RKO (cell line): ENCODE measurements at regions not wholly inside any gene's neighbourhood (a gene's known extent, or its start where the extent isn't known, plus 50 kb on each side); places are given as distances from the start of the nearest gene placed in this dataset.

Experiments used
- DNase-seq: peaks from one replicate; pipeline ENCODE4 v3.0.0-alpha.2; 2016; ENCODE audit warnings: low spot score

DNA sequence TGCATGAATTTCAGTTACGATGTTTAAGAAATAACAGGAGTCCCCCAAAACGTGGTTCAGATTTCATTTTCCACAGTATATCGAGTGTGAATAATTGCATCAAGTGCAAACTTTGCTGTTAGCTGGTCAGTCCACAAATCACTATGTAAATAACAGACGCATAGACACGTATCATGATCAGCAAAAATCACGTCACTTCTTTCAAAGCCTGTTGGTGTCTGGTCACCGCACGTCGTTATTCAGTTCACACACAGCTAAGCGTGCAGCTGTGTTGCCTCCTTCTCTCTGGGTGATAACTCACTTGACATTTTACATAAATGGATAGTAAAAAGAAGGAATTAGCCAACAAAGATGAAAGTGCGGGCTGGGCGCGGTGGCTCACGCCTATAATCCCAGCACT is 126.8 kb upstream of the MED13L start:
- DNase-seq = no peak

DNA sequence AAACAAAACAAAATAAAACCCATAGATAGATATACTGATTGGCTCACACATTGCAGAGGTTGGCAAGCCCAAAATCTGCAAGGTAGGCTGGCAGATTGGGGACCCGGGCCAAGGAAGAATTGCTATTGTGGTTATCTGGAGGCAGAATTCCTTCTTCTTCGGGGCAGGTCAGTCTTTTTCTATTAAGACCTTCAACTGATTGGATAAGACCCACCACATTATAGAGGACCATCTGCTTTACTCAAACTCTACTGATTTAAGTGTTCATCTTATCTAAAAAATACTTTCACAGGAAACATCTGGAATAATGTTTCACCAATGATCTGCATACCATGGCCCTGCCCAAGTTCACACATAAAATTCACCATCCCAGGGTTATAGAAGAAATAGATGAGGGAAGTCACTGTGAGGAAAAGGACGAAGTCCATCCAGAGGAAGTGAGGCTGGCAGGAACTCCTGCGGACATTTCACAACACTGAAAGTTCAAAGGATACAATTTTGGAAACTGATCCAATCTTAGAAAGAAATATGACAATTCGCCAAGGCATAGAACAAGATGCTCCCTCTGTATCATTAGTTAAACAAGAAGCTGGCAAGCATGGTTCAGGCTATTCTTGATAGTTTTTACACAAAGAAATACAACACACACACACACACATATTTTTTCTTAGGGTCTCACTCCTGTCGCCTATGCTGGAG is 127.6 kb upstream of the MED13L start:
- no peak for DNase-seq

DNA sequence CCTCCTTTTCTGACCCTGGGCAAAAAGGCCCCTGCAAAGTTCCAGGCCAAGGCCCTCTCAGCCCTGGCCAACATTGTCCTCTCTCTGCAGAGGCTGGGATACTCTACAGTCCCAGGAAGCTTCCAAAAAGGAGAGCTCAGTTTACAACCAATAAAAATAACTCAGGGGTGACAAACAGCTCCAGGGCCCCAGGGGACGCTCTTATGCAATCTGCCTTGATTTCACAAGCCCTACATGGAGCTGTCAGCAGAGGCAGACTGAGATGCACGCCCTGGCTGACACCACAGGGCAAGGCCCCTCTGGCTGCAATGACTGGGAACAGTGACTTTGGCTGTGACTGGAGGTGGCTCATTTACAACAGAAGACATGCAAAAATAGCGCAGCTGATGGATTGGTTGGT is 129.0 kb upstream of the MED13L start:
- no peak for DNase-seq

GRCh38 chr12:116408489-116409250 is 131.2 kb upstream of the MED13L start:
- no peak for DNase-seq

GRCh38 chr12:116411977-116412376 is 134.5 kb upstream of the MED13L start:
- no peak for DNase-seq

GRCh38 chr12:116414891-116415290 is 137.4 kb upstream of the MED13L start:
- no peak for DNase-seq

- DNase-seq = no peak
Observed at GRCh38 chr12:116415408-116416108, 138.1 kb upstream of the MED13L start.

- DNase-seq = no peak
Observed at GRCh38 chr12:116416166-116416565, 138.7 kb upstream of the MED13L start.

DNA sequence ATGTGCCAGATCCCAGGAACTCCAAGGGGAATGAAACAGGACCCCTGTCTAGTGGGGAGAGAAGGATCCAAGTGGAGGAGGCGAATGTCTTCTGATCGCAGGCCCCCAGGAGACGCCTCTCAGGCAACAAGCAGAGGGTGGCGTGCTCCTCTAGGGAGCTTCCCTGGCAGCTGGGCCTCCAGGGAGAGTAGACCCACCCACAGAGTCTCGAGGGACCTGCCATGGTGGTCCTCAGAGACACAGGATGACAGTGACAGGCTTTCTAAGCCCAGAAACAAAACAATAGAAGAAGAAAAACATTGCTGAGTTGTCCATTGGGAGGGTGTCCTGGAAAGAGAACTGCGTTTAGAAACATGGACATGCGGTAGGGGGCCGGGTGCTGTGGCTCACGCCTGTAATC is 140.6 kb upstream of the MAP1LC3B2 start:
- no peak for DNase-seq

DNA sequence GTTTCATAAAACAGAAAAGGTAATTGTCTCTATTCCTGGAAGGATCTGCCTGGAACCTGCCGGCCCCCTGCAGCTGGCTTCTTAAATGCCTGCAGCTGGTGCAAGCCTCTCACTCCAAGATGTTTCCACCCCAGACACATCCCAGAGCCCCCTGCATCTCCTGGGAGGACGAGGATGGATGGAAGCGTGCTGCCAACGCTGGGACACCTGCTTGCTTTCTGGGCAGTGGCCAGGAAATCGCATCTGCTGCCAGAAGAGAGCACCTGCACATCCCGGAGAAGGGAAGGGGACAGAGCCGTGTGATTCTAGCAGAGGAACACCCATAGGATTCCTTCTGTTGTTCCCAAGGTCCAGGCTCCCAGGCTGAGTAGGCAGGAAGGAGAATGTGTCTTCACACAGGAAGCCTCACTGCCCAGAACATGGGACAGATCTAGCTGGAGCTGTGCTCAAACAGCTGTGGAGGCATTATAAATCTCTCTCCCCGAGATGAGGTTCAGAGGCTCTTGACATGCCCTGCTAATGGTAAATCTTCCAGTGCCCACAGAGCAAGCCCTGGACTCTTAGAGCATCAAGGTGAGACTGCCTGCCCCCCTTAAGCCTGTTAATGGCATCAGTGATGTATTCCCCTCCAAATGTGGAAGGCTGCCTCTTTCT is 138.8 kb upstream of the MAP1LC3B2 start:
- no peak for DNase-seq

DNA sequence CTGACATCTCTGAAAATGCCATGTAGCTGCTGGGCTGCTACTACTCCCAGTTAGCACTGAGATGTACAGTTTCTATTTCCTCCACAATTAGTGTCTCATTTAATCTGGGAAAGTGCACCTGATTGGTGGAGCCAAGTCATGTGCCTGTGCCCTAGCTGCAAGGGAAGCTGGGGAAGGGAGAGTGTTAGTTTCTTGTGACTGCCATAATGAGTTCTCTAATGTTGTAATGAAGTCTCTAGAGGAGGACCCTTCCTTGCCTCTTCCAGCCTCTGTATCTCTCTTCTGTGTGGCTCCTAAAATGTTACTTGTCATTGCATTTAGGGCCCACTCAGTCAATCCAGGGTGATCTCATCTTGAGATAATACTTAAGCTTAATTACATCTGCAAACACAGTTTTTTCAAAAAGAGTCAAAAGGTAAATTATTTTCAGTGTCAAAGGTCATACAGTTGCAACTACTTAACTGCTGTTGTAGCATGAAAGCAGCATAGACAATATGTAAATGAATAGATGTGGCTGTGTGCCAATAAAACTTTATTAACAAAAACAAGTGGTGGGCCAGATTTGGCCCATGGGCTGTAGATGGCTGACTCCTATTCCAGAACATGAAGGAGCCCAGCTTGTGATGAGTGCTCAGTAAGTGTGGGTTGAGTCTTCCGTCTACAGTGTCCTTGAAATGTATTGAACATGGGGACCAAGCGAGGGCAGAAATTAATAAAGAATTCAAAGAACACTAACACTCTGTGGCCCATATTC is 137.2 kb upstream of the MAP1LC3B2 start:
- no peak for DNase-seq

DNA sequence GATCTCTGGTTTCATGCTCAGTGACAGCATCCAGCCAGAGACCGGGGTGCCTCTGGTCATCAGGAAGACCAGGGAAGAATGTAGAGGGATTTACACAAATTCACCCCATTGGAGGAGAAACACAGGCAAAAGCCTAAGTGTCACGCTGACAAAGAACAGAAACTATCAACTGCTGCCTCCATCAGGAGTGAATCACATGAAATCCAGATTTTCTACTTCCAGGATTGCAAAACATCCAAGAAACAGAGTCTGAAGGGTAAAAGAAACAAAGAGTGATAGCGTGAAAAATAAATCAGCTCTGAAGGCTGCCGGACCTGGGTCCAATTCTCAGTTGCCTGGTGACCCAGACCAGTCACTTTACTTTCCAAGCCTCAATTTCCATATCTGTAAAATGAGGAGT is 136.1 kb upstream of the MAP1LC3B2 start:
- no peak for DNase-seq

DNA sequence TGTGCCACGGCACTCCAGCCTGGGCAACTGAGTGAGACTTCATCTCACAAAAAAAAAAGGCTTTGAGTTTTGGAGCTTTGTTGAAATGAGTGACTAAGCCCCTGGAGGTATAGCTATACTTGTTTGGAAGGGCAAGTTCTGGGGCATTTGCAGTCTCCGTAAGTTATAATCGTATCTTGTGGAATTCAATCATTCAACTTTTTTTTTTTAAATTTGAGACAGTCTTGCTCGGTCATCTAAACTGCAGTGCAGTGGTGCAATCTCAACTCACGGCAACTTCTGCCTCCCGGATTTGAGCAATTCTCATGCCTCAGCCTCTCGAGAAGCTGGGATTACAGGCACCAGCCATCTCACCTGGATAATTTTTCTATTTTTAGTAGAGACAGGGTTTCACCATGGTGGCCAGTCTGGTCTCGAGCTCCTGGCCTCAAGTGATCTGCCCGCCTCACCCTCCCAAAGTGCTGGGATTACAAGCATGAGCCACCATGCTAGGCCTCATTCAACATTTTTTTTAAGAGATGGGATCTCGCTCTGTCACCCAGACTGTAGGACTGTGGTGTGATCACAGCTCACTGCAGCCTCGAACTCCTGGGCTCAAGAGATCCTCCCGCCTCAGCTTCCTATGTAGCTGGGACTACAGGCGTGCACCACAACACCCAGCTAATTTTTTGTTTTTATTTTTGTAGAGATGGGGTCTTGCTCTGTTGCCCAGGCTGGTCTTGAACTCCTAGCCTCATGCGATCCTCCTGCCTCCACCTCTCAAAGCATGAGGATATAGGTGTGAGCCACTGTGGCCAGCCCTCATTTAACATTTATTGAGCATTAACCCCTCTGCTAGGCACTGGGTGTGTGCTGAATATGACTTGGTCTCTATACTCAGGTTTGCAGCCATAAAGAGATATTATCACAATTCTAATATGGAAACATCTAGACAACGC is 133.7 kb upstream of the MAP1LC3B2 start:
- no peak for DNase-seq

DNA sequence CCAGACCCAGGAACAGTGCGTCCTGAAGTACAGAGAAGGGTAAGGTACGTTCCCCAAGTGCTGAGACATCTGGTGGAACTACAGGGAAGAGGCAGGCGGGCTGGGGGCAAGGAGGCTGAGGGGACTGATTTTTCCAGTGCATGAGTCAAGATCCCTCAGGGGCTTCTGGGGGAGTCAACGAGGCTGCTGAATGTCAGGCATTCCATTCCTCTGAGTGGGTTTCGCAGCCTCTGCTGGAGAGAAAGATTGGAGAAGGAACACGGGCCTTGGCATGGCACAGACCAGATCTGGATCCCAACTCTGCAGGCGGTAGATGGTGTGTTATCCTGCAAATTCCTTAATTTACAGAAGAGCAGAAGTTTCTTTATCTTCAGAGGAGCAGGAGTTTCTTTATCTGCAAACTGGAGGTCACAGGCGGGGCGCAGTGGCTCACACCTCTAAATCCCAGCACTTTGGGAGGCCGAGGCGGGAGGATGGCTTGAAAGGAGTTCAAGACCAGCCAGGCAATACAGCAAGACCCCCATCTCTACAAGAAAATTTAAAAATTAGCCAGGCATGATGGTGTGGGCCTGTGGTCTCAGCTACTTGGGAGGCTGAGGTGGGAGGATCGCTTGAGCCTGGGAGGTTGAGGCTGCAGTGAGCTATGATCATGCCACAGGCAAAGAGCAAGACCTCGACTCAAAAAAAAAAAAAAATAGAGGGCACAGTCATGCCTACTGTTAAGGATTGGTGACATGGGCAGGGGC is 132.6 kb upstream of the MAP1LC3B2 start:
- DNase-seq = peak; percentile 47

- no peak for DNase-seq
Observed at GRCh38 chr12:116427200-116427930, 131.8 kb upstream of the MAP1LC3B2 start.

GRCh38 chr12:116429826-116430360 is 129.3 kb upstream of the MAP1LC3B2 start:
- no peak for DNase-seq

DNA sequence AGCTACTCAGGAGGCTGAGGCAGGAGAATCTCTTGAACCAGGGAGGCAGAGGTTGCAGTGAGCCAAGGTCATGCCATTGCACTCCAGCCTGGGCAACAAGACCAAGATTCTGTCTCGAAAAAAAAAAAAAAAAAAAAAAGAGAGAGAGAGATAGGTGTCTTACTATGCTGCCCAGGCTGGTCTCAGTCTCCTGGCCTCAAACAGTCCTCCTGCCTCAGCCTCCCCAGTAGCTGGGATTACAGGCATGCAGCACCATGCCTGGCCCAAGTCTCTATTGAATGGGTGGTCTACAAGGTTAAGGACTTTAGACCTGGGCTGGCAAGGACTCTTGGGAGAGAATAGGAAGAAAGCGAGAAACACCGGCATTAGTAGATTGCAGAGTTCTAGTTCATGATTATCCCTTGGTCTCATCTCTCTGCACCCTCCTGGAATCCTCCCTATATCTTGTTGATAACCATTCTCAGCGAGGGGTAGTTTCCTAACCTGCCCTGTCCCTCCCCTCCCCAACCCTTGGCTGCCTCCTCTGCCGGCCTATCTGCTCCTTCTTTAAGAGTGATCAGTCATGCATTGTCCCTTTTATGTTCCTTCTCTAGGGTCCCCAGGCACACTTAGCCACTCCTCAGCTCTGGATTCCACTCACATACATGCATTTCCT is 128.1 kb upstream of the MAP1LC3B2 start:
- no peak for DNase-seq

DNA sequence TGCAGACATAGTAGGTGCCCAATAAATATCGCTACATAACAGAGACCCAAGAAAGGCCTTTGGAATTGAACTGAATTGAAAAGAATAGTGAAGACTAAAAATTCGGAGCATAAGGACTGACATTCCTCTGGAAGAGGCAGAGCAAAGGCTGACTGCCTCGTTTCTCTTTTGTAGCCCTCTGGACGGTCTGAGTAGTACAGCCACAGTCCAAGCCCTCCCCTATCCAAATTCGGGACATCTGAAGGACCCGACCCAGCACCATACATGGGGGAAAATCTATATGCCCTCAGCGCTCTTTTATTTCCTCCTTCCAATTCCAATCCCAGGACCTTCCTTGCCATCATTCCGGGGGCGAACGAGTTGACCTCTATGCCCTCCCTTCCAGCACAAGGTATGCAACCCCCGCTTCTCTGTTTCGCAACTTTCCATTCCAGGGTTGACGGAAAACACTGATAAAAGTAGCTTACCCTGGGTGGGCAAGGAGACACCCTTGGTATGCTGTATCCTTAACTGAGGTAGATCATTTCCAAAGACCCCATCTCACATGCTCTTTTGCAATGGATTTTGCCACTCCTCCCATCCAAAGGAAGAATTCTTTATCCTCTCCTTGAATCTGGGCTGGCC is 127.4 kb upstream of the MAP1LC3B2 start:
- no peak for DNase-seq
